Stomach (tissue), 8 donors: ENCODE measurements at regions not wholly inside any gene's neighbourhood (a gene's known extent, or its start where the extent isn't known, plus 50 kb on each side); places are given as distances from the start of the nearest gene placed in this dataset.

Source experiments
- DNase-seq, 2 donors: peaks; one replicate each; pipeline versions ENCODE4 v3.0.0 to v3.0.0-alpha.2; 2013 to 2019
- H3K27ac ChIP-seq, 5 donors: fragments of 200-600 bp in 4 of 5; sonication (generic) in 4 of 5; one replicate each; pipeline ENCODE4 v1.5.1; 2013 to 2019; ENCODE audit warnings: mild to moderate bottlenecking in 1 of 5, moderate library complexity in 1 of 5
- H3K27me3 ChIP-seq, 3 donors: fragments of 200-600 bp; sonication (generic); one replicate each; pipeline ENCODE4 v1.5.1; 2017 to 2019; ENCODE audit warnings: mixed run types in 1 of 3
- H3K36me3 ChIP-seq, 4 donors: fragments of 200-600 bp; sonication (generic); 1 replicate in 3 of 4; 2 replicates in 1 of 4; pipeline ENCODE4 v1.5.1; 2016 to 2019
- H3K4me1 ChIP-seq, 4 donors: fragments of 200-600 bp; sonication (generic); one replicate each; pipeline ENCODE4 v1.5.1; 2016 to 2019
- H3K4me3 ChIP-seq, 4 donors: fragments of 200-600 bp; sonication (generic) in 3 of 4; one replicate each; pipeline ENCODE4 v1.5.1; 2016 to 2019; ENCODE audit warnings: mild to moderate bottlenecking in 1 of 4
- H3K9me3 ChIP-seq, 4 donors: fragments of 200-600 bp; sonication (generic); one replicate each; pipeline ENCODE4 v1.5.1; 2016 to 2019
- CTCF ChIP-seq, 7 experiments: fragments of 450-650 bp in 4 of 7; fragments of 200-600 bp in 3 of 7; sonication (generic) in 3 of 7; IDR thresholded peaks; one replicate each; pipeline ENCODE4 v1.5.1; 2016 to 2019; ENCODE audit warnings: antibody characterized with exemption in 7 of 7, control low read depth in 2 of 7, mild to moderate bottlenecking in 1 of 7
- EP300 ChIP-seq: sonication (generic); formaldehyde crosslinking; IDR thresholded peaks from one replicate; pipeline ENCODE4 v1.6.1; 2017; ENCODE audit warnings: antibody characterized with exemption
- POLR2A ChIP-seq, 4 donors: fragments of 450-650 bp; IDR thresholded peaks; one replicate each; pipeline ENCODE4 v1.6.1; 2016; ENCODE audit warnings: antibody characterized with exemption in 4 of 4, control low read depth in 2 of 4, mild to moderate bottlenecking in 1 of 4, moderate library complexity in 1 of 4
- POLR2AphosphoS5 ChIP-seq, 3 donors: sonication (generic); formaldehyde crosslinking; IDR thresholded peaks; one replicate each; pipeline ENCODE4 v1.6.1; 2016; ENCODE audit warnings: antibody characterized with exemption in 3 of 3
- WGBS, 5 donors: extraction: QIAGEN DNeasy Blood & Tissue Kit in 3 of 5; methylation state at CpG; one replicate each; pipeline versions ENCODE4 v1.1.5 to v1.1.7; 2013 to 2018; 5-methylcytosine and 5-hydroxymethylcytosine counted together
- intact Hi-C: fragments of 100-400 bp; cut with DNase I; formaldehyde crosslinking; loops from one replicate; pipeline ENCODE4 v1.15.1; 2023; ENCODE audit warnings: low total_unique reads
- donor health status: healthy with polysubstance abuse.
- donor health status: Bipolar disorder and iron deficiency.
- donor health status: healthy.

DNA sequence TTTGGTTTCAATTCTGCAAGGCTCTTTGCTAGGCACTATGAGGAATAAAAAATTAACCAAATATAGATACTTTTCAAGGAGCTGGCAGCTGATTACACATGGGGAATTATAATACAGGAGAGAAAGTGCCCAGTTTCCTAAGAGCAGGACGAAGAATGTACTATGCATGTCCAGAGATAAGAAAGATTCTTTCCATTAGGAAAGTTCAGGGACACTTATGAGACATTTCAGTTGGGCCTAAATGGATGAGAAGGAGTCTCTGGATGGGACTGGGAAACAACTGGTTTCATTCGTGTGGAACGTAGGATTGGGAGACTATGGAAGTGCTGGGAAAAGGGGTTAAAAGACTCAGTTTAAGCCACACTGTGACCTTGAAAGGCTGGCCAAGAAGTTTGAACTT, 63.5 kb upstream of the MROH9 start:
- 69 to 80% (median 77%) methylated on average over 3 of the region's 3 CpGs for WGBS, 5 donors
- no peaks in the 10 kb centered on the region for H3K36me3 ChIP-seq
- H3K9me3 ChIP-seq = no peaks in the 10 kb centered on the region
- no peaks in the 10 kb centered on the region for H3K27me3 ChIP-seq
- intact Hi-C loops = no loop called here
- H3K4me3 ChIP-seq = no peak overlapping the region
- DNase-seq = no peak
- no peak for TF ChIP-seq CTCF (IDR thresholded peaks at IDR 0.05)
- no peak for TF ChIP-seq EP300
- TF ChIP-seq POLR2AphosphoS5 (IDR thresholded peaks at IDR 0.05) = no peak
- TF ChIP-seq POLR2A (IDR thresholded peaks at IDR 0.05) = no peak
- H3K4me1 ChIP-seq = no peaks in the 10 kb centered on the region
- no peak overlapping the region for H3K27ac ChIP-seq

GRCh38 chr1:170872663-170873062, 62.7 kb upstream of the MROH9 start:
- H3K36me3 ChIP-seq = no peaks in the 10 kb centered on the region
- WGBS, 5 donors = 63 to 79% (median 68%) methylated on average over 2 of the region's 2 CpGs
- no peaks in the 10 kb centered on the region for H3K9me3 ChIP-seq
- no peaks in the 10 kb centered on the region for H3K27me3 ChIP-seq
- no peak for TF ChIP-seq CTCF (IDR thresholded peaks at IDR 0.05)
- no peak for TF ChIP-seq POLR2AphosphoS5 (IDR thresholded peaks at IDR 0.05)
- no peak for TF ChIP-seq POLR2A (IDR thresholded peaks at IDR 0.05)
- no peak for TF ChIP-seq EP300
- H3K4me1 ChIP-seq = no peaks in the 10 kb centered on the region
- no peak overlapping the region for H3K27ac ChIP-seq
- intact Hi-C loops = no loop called here
- H3K4me3 ChIP-seq = no peak overlapping the region
- DNase-seq = no peak

DNA sequence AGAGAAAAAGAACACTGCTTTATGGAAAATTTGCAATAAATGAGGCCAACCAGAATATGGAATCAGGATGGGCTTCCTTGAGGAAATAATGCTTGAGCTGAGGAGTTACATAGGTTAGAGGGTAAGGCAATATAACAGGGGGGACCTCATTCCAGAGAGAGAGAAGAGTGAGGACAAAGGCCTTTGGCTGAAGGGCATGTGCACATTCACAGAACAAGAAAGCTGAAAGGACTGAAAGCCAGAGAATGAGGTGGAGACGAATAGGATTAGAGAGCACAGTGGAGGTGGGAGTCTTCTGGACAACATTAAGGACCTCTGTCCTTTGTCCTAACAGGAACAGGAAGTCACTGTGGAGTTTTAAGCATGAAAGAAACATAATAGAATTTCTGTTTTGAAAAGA, 60.7 kb upstream of the MROH9 start:
- H3K4me3 ChIP-seq = no peak overlapping the region
- no peaks in the 10 kb centered on the region for H3K27me3 ChIP-seq
- H3K4me1 ChIP-seq = no peaks in the 10 kb centered on the region
- no peaks in the 10 kb centered on the region for H3K9me3 ChIP-seq
- intact Hi-C loops = no loop called here
- no peak for TF ChIP-seq CTCF (IDR thresholded peaks at IDR 0.05)
- TF ChIP-seq POLR2AphosphoS5 (IDR thresholded peaks at IDR 0.05) = no peak
- 38 to 51% (median 46%) methylated on average over 1 of the region's 1 CpG for WGBS, 5 donors
- no peaks in the 10 kb centered on the region for H3K36me3 ChIP-seq
- DNase-seq = no peak
- H3K27ac ChIP-seq = no peak overlapping the region

GRCh38 chr1:170881268-170882265, 53.8 kb upstream of the MROH9 start:
- intact Hi-C loops = no loop called here
- H3K27me3 ChIP-seq = no peaks in the 10 kb centered on the region
- H3K27ac ChIP-seq = no peak overlapping the region
- H3K4me3 ChIP-seq = no peak overlapping the region
- H3K4me1 ChIP-seq = no peaks in the 10 kb centered on the region
- peak in 1 of 2 donors; percentile 55 for DNase-seq
- WGBS, 5 donors = 16 to 24% (median 19%) methylated on average over 5 of the region's 5 CpGs
- TF ChIP-seq CTCF (IDR thresholded peaks at IDR 0.05) (peak in 1 of 7 experiments; percentile 42), POLR2AphosphoS5 (IDR thresholded peaks at IDR 0.05) (no peak)
- no peaks in the 10 kb centered on the region for H3K9me3 ChIP-seq
- H3K36me3 ChIP-seq = no peaks in the 10 kb centered on the region
